ENCODE measurements at regions not wholly inside any gene's neighbourhood (a gene's known extent, or its start where the extent isn't known, plus 50 kb on each side); places are given as distances from the start of the nearest gene placed in this dataset.
"Not testable (repeated sequence)": the region's sequence is repeated elsewhere in the genome, so short reads cannot be mapped to it uniquely, and the experiment has no call there.

- in situ Hi-C loops (cut with HindIII; ENCODE audit: low sequenced_read_pairs): no loop called here
- no peak for DNase-seq (ENCODE audit: low spot score)
These were observed 58.3 kb downstream of the PDHA2 start for GRCh38 chr4:95898226-95898625.

- DNase-seq (ENCODE audit: low spot score): no peak
- in situ Hi-C loops (cut with HindIII; ENCODE audit: low sequenced_read_pairs): no loop called here
These were observed 69.3 kb downstream of the PDHA2 start for GRCh38 chr4:95909211-95909610.

GRCh38 chr4:95910749-95911148, 70.9 kb downstream of the PDHA2 start:
- DNase-seq (ENCODE audit: low spot score): no peak
- in situ Hi-C loops (cut with HindIII; ENCODE audit: low sequenced_read_pairs): no loop called here

GRCh38 chr4:95921470-95921869, 81.6 kb downstream of the PDHA2 start:
- DNase-seq (ENCODE audit: low spot score): no peak

GRCh38 chr4:95929448-95930064, 89.7 kb downstream of the PDHA2 start:
- in situ Hi-C loops (cut with HindIII; ENCODE audit: low sequenced_read_pairs): no loop called here
- DNase-seq (ENCODE audit: low spot score): no peak

More at GRCh38 chr4:95921470-95921869, 81.6 kb downstream of the PDHA2 start:
- in situ Hi-C loops (cut with HindIII; ENCODE audit: low sequenced_read_pairs): no loop called here

- in situ Hi-C loops (cut with HindIII; ENCODE audit: low sequenced_read_pairs): no loop called here
- DNase-seq (ENCODE audit: low spot score): no peak
These were observed 99.2 kb downstream of the PDHA2 start for GRCh38 chr4:95939141-95939540.

- in situ Hi-C loops (cut with HindIII; ENCODE audit: low sequenced_read_pairs): no loop called here
- no peak for DNase-seq (ENCODE audit: low spot score)
These were observed 109.4 kb downstream of the PDHA2 start for GRCh38 chr4:95949136-95949765.

- no peak for DNase-seq (ENCODE audit: low spot score)
- in situ Hi-C loops (cut with HindIII; ENCODE audit: low sequenced_read_pairs): no loop called here
These were observed 109.9 kb downstream of the PDHA2 start for GRCh38 chr4:95949808-95950207.

GRCh38 chr4:95952538-95952937, 112.6 kb downstream of the PDHA2 start:
- DNase-seq (ENCODE audit: low spot score); in situ Hi-C loops (cut with HindIII; ENCODE audit: low sequenced_read_pairs): not testable (repeated sequence)

GRCh38 chr4:95956094-95956493, 116.2 kb downstream of the PDHA2 start:
- DNase-seq (ENCODE audit: low spot score): no peak
- in situ Hi-C loops (cut with HindIII; ENCODE audit: low sequenced_read_pairs): no loop called here

- in situ Hi-C loops (cut with HindIII; ENCODE audit: low sequenced_read_pairs): no loop called here
- DNase-seq (ENCODE audit: low spot score): no peak
These were observed 117.2 kb downstream of the PDHA2 start for GRCh38 chr4:95957054-95957453.

GRCh38 chr4:95957759-95958158, 117.9 kb downstream of the PDHA2 start:
- in situ Hi-C loops (cut with HindIII; ENCODE audit: low sequenced_read_pairs): no loop called here
- DNase-seq (ENCODE audit: low spot score): no peak

GRCh38 chr4:95959182-95959581, 119.3 kb downstream of the PDHA2 start:
- no peak for DNase-seq (ENCODE audit: low spot score)
- in situ Hi-C loops (cut with HindIII; ENCODE audit: low sequenced_read_pairs): no loop called here

- no peak for DNase-seq (ENCODE audit: low spot score)
- in situ Hi-C loops (cut with HindIII; ENCODE audit: low sequenced_read_pairs): no loop called here
These were observed 119.7 kb downstream of the PDHA2 start for GRCh38 chr4:95959633-95960032.

GRCh38 chr4:95963456-95963855, 123.6 kb downstream of the PDHA2 start:
- in situ Hi-C loops (cut with HindIII; ENCODE audit: low sequenced_read_pairs): no loop called here
- no peak for DNase-seq (ENCODE audit: low spot score)

- in situ Hi-C loops (cut with HindIII; ENCODE audit: low sequenced_read_pairs): no loop called here
- no peak for DNase-seq (ENCODE audit: low spot score)
These were observed 140.3 kb downstream of the PDHA2 start for GRCh38 chr4:95979961-95980876.

- no peak for DNase-seq (ENCODE audit: low spot score)
- in situ Hi-C loops (cut with HindIII; ENCODE audit: low sequenced_read_pairs): no loop called here
These were observed 141.0 kb downstream of the PDHA2 start for GRCh38 chr4:95980877-95981360.

GRCh38 chr4:95981591-95981990, 141.7 kb downstream of the PDHA2 start:
- DNase-seq (ENCODE audit: low spot score): no peak
- in situ Hi-C loops (cut with HindIII; ENCODE audit: low sequenced_read_pairs): no loop called here

- DNase-seq (ENCODE audit: low spot score): no peak
- in situ Hi-C loops (cut with HindIII; ENCODE audit: low sequenced_read_pairs): no loop called here
These were observed 142.6 kb downstream of the PDHA2 start for GRCh38 chr4:95982516-95982915.

- in situ Hi-C loops (cut with HindIII; ENCODE audit: low sequenced_read_pairs): no loop called here
- DNase-seq (ENCODE audit: low spot score): no peak
These were observed 144.2 kb downstream of the PDHA2 start for GRCh38 chr4:95984081-95984480.
